Esophagus squamous epithelium (tissue), 4 donors: ENCODE measurements at regions not wholly inside any gene's neighbourhood (a gene's known extent, or its start where the extent isn't known, plus 50 kb on each side); places are given as distances from the start of the nearest gene placed in this dataset.
A peak's percentile ranks its signal among the peaks of the same experiment; 100 is the strongest.

Experiments
- CTCF ChIP-seq, 6 experiments: fragments of 450-650 bp in 4 of 6; fragments of 200-600 bp in 2 of 6; sonication (generic) in 2 of 6; IDR thresholded peaks; one replicate each; pipeline ENCODE4 v1.5.1; 2016 to 2019; ENCODE audit warnings: antibody characterized with exemption in 6 of 6, mild to moderate bottlenecking in 4 of 6, moderate library complexity in 4 of 6
- POLR2A ChIP-seq, 4 donors: fragments of 450-650 bp; IDR thresholded peaks; one replicate each; pipeline ENCODE4 v1.6.1; 2017; ENCODE audit warnings: antibody characterized with exemption in 4 of 4, mild to moderate bottlenecking in 4 of 4, moderate library complexity in 3 of 4

GRCh38 chr5:45796959-45797553 is 100.9 kb upstream of the HCN1 start:
- peak in 1 of 6 experiments; percentile 15 for TF ChIP-seq CTCF (IDR thresholded peaks at IDR 0.05)
- no peak for TF ChIP-seq POLR2A (IDR thresholded peaks at IDR 0.05)
